GM18502 (cell line): ENCODE measurements at regions not wholly inside any gene's neighbourhood (a gene's known extent, or its start where the extent isn't known, plus 50 kb on each side); places are given as distances from the start of the nearest gene placed in this dataset.
A peak's percentile ranks its signal among the peaks of the same experiment; 100 is the strongest.
"Not testable (repeated sequence)": the region's sequence is repeated elsewhere in the genome, so short reads cannot be mapped to it uniquely, and the experiment has no call there.

Experiments used
- ATAC-seq: cut with Tn5 transposase; IDR thresholded peaks from one replicate; pipeline ENCODE4 v1.9.1; 2021; ENCODE audit warnings: mild to moderate bottlenecking; ENCODE audit not compliant: unreplicated experiment, poor library complexity

GRCh38 chr6:43897571-43898302 lies 127.7 kb downstream of the VEGFA start:
- no peak for ATAC-seq

GRCh38 chr6:43896329-43897255 lies 126.6 kb downstream of the VEGFA start:
- no peak for ATAC-seq

GRCh38 chr6:43895656-43896328 lies 125.8 kb downstream of the VEGFA start:
- ATAC-seq: no peak

GRCh38 chr6:43893073-43893472 lies 123.1 kb downstream of the VEGFA start:
- ATAC-seq: no peak

GRCh38 chr6:43891072-43891870 lies 121.3 kb downstream of the VEGFA start:
- ATAC-seq: no peak

GRCh38 chr6:43890197-43891062 lies 120.4 kb downstream of the VEGFA start:
- no peak for ATAC-seq

GRCh38 chr6:43887906-43888683 lies 118.1 kb downstream of the VEGFA start:
- no peak for ATAC-seq

GRCh38 chr6:43887340-43887858 lies 117.4 kb downstream of the VEGFA start:
- ATAC-seq: no peak

- no peak for ATAC-seq
Observed at GRCh38 chr6:43886717-43887339, 116.8 kb downstream of the VEGFA start.

GRCh38 chr6:43886067-43886461 lies 116.1 kb downstream of the VEGFA start:
- ATAC-seq: no peak

GRCh38 chr6:43885399-43886066 lies 115.5 kb downstream of the VEGFA start:
- ATAC-seq: no peak

- ATAC-seq: no peak
Observed at GRCh38 chr6:43884652-43885022, 114.6 kb downstream of the VEGFA start.

- peak; percentile 58 for ATAC-seq
Observed at GRCh38 chr6:43883847-43884651, 114.0 kb downstream of the VEGFA start.

GRCh38 chr6:43882690-43883448 lies 112.9 kb downstream of the VEGFA start:
- not testable (repeated sequence) for ATAC-seq

GRCh38 chr6:43880236-43881137 lies 110.5 kb downstream of the VEGFA start:
- no peak for ATAC-seq
